ENCODE measurements at regions not wholly inside any gene's neighbourhood (a gene's known extent, or its start where the extent isn't known, plus 50 kb on each side); places are given as distances from the start of the nearest gene placed in this dataset.

- Histone ChIP-seq H3K4me3 (no peak overlapping the region), H3K27me3 (ENCODE audit: low read depth) (no peaks in the 10 kb centered on the region), H3K9me3 (no peaks in the 10 kb centered on the region), H3K36me3 (no peaks in the 10 kb centered on the region), H3K4me1 (no peaks in the 10 kb centered on the region), H3K27ac (no peak overlapping the region)
- ATAC-seq (no peak), DNase-seq (no peak)
- intact Hi-C loops (cut with DNase I), result no loop called here
- TF ChIP-seq CTCF (IDR thresholded peaks at IDR 0.05), result no peak
These were observed 379.8 kb downstream of the TBC1D4 start for GRCh38 chr13:75102001-75102716.

- Histone ChIP-seq H3K27ac (no peak overlapping the region), H3K4me1 (no peaks in the 10 kb centered on the region), H3K9me3 (no peaks in the 10 kb centered on the region), H3K36me3 (no peaks in the 10 kb centered on the region), H3K4me3 (no peak overlapping the region), H3K27me3 (ENCODE audit: low read depth) (no peaks in the 10 kb centered on the region)
- no peak for TF ChIP-seq CTCF (IDR thresholded peaks at IDR 0.05)
- DNase-seq, result no peak
- ATAC-seq, result no peak
- intact Hi-C loops (cut with DNase I), result no loop called here
These were observed 380.6 kb downstream of the TBC1D4 start for GRCh38 chr13:75101348-75101747.

GRCh38 chr13:75092143-75092542 is 389.8 kb downstream of the TBC1D4 start:
- H3K36me3 ChIP-seq, result no peaks in the 10 kb centered on the region
- no peak for TF ChIP-seq CTCF (IDR thresholded peaks at IDR 0.05)
- no peak for ATAC-seq
- no peak overlapping the region for H3K27ac ChIP-seq
- no peak for DNase-seq
- no peaks in the 10 kb centered on the region for H3K9me3 ChIP-seq
- H3K4me1 ChIP-seq, result no peaks in the 10 kb centered on the region
- intact Hi-C loops (cut with DNase I), result no loop called here
- H3K4me3 ChIP-seq, result no peak overlapping the region
- H3K27me3 ChIP-seq (ENCODE audit: low read depth), result no peaks in the 10 kb centered on the region

GRCh38 chr13:75091718-75092117 is 390.3 kb downstream of the TBC1D4 start:
- ATAC-seq (peak in 1 of 2 donors; percentile 28), DNase-seq (no peak)
- no peaks in the 10 kb centered on the region for H3K36me3 ChIP-seq
- H3K9me3 ChIP-seq, result no peaks in the 10 kb centered on the region
- no peak for TF ChIP-seq CTCF (IDR thresholded peaks at IDR 0.05)
- intact Hi-C loops (cut with DNase I), result no loop called here
- H3K27me3 ChIP-seq (ENCODE audit: low read depth), result no peaks in the 10 kb centered on the region
- no peak overlapping the region for H3K4me3 ChIP-seq
- H3K4me1 ChIP-seq, result no peaks in the 10 kb centered on the region
- no peak overlapping the region for H3K27ac ChIP-seq

GRCh38 chr13:75090872-75091615 is 390.9 kb downstream of the TBC1D4 start:
- Histone ChIP-seq H3K36me3 (no peaks in the 10 kb centered on the region), H3K27ac (no peak overlapping the region), H3K27me3 (ENCODE audit: low read depth) (no peaks in the 10 kb centered on the region), H3K9me3 (no peaks in the 10 kb centered on the region), H3K4me1 (no peaks in the 10 kb centered on the region), H3K4me3 (no peak overlapping the region)
- intact Hi-C loops (cut with DNase I), result no loop called here
- ATAC-seq (no peak), DNase-seq (no peak)
- no peak for TF ChIP-seq CTCF (IDR thresholded peaks at IDR 0.05)

All from lower lobe of right lung (tissue), 2 donors.